Colon (tissue), 2 donors: ENCODE measurements at regions not wholly inside any gene's neighbourhood (a gene's known extent, or its start where the extent isn't known, plus 50 kb on each side); places are given as distances from the start of the nearest gene placed in this dataset.
"Not testable (repeated sequence)": the region's sequence is repeated elsewhere in the genome, so short reads cannot be mapped to it uniquely, and the experiment has no call there.

Experiments used
- FAIRE-seq: peaks from 2 replicates; lab custom pipeline; 2012; peaks lifted over from hg19 to GRCh38; lab: Jason Lieb, UNC
- donor health status: control.
- donor health status: control.

GRCh38 chr6:23665911-23666310 lies 460.1 kb upstream of the NRSN1 start:
- FAIRE-seq: not testable (repeated sequence)

- no peak for FAIRE-seq
Observed at GRCh38 chr6:23672737-23673136, 453.3 kb upstream of the NRSN1 start.

- no peak for FAIRE-seq
Observed at GRCh38 chr6:23678626-23679025, 447.4 kb upstream of the NRSN1 start.

GRCh38 chr6:23681743-23682142 lies 444.3 kb upstream of the NRSN1 start:
- no peak for FAIRE-seq

- no peak for FAIRE-seq
Observed at GRCh38 chr6:23688650-23689049, 437.4 kb upstream of the NRSN1 start.

GRCh38 chr6:23690453-23691049 lies 435.5 kb upstream of the NRSN1 start:
- FAIRE-seq: no peak

- no peak for FAIRE-seq
Observed at GRCh38 chr6:23692184-23692583, 433.8 kb upstream of the NRSN1 start.

- FAIRE-seq: no peak
Observed at GRCh38 chr6:23696992-23697391, 429.0 kb upstream of the NRSN1 start.

GRCh38 chr6:23704479-23705052 lies 421.4 kb upstream of the NRSN1 start:
- no peak for FAIRE-seq

- FAIRE-seq: no peak
Observed at GRCh38 chr6:23705697-23706096, 420.3 kb upstream of the NRSN1 start.

- FAIRE-seq: no peak
Observed at GRCh38 chr6:23712756-23713155, 413.3 kb upstream of the NRSN1 start.

- no peak for FAIRE-seq
Observed at GRCh38 chr6:23713211-23713610, 412.8 kb upstream of the NRSN1 start.

GRCh38 chr6:23728707-23729106 lies 397.3 kb upstream of the NRSN1 start:
- no peak for FAIRE-seq

- no peak for FAIRE-seq
Observed at GRCh38 chr6:23731609-23732008, 394.4 kb upstream of the NRSN1 start.

- no peak for FAIRE-seq
Observed at GRCh38 chr6:23732521-23732920, 393.5 kb upstream of the NRSN1 start.

GRCh38 chr6:23735151-23735550 lies 390.9 kb upstream of the NRSN1 start:
- FAIRE-seq: no peak

GRCh38 chr6:23736577-23736976 lies 389.4 kb upstream of the NRSN1 start:
- FAIRE-seq: no peak

GRCh38 chr6:23747239-23747638 lies 378.8 kb upstream of the NRSN1 start:
- FAIRE-seq: no peak

GRCh38 chr6:23752414-23752813 lies 373.6 kb upstream of the NRSN1 start:
- FAIRE-seq: no peak

- no peak for FAIRE-seq
Observed at GRCh38 chr6:23754197-23754596, 371.8 kb upstream of the NRSN1 start.

- no peak for FAIRE-seq
Observed at GRCh38 chr6:23775127-23775526, 350.9 kb upstream of the NRSN1 start.

GRCh38 chr6:23783901-23784300 lies 342.1 kb upstream of the NRSN1 start:
- no peak for FAIRE-seq

GRCh38 chr6:23784301-23784919 lies 341.6 kb upstream of the NRSN1 start:
- no peak for FAIRE-seq

GRCh38 chr6:23790756-23791155 lies 335.3 kb upstream of the NRSN1 start:
- FAIRE-seq: no peak
